ENCODE measurements at regions not wholly inside any gene's neighbourhood (a gene's known extent, or its start where the extent isn't known, plus 50 kb on each side); places are given as distances from the start of the nearest gene placed in this dataset.

DNA sequence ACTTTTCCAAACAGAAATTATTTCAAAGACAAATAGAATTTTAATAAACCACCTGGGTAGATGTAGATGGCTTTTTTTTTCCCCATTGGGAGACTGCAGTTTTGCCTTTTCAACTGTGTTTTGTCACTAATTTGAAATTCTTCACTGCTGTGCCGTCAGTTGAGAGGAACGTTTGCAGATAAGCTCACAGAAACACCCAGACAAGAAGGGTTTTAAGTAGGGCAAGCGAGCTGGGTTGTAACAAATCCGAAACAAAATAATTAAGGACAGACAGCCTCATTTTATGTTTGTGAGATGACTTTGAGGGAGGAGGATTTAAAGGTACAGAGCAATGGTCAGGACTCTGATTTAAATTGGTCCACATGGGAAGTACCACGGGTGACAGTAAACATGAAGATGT, 155.1 kb upstream of the NTRK2 start:
- CTCF ChIA-PET = no interaction called here
- no peaks in the 10 kb centered on the region for H3K4me1 ChIP-seq (ENCODE audit: control insufficient read depth in 1 of 2, insufficient read depth in 2 of 2, low read length in 2 of 2)
- POLR2A ChIA-PET = no interaction called here
- DNase-seq (ENCODE audit: low read depth, low spot score) (no peak), ATAC-seq (no peak)
- no peak overlapping the region for H3K4me3 ChIP-seq (replicated peaks in 1 of 2; ENCODE audit: low read depth in 1 of 2, low read length in 2 of 2)
- TF ChIP-seq JUND (IDR thresholded peaks at IDR 0.05) (no peak), ELF1 (IDR thresholded peaks at IDR 0.05; ENCODE audit: borderline replicate concordance, low read depth) (no peak), EGR1 (IDR thresholded peaks at IDR 0.05; ENCODE audit: low read depth) (no peak), SIN3A (IDR thresholded peaks at IDR 0.05; ENCODE audit: low read depth) (no peak), SP1 (IDR thresholded peaks at IDR 0.05; ENCODE audit: low read depth) (no peak), FOSL1 (IDR thresholded peaks at IDR 0.05; ENCODE audit: low read depth) (no peak), ZFX (IDR thresholded peaks at IDR 0.05) (no peak), REST (IDR thresholded peaks at IDR 0.05; ENCODE audit: low read depth) (no peak), POLR2AphosphoS5 (IDR thresholded peaks at IDR 0.05; ENCODE audit: low read depth, low read length) (no peak), EZH2phosphoT487 (IDR thresholded peaks at IDR 0.05; ENCODE audit: borderline replicate concordance) (no peak), ZNF274 (IDR thresholded peaks at IDR 0.05; ENCODE audit: low read depth, low read length) (no peak), CBX3 (IDR thresholded peaks at IDR 0.05; ENCODE audit: low read depth) (no peak), YY1 (IDR thresholded peaks at IDR 0.05; ENCODE audit: extremely low read depth, insufficient replicate concordance, low read depth, low read length) (no peak), ATF3 (IDR thresholded peaks at IDR 0.05) (no peak), RAD21 (IDR thresholded peaks at IDR 0.05; ENCODE audit: low read depth) (no peak), SRF (IDR thresholded peaks at IDR 0.05; ENCODE audit: low read depth) (no peak), TCF7L2 (IDR thresholded peaks at IDR 0.05; ENCODE audit: borderline replicate concordance, extremely low read depth, insufficient read depth, insufficient read length) (no peak)
- TF ChIP-seq, protein P1, sequence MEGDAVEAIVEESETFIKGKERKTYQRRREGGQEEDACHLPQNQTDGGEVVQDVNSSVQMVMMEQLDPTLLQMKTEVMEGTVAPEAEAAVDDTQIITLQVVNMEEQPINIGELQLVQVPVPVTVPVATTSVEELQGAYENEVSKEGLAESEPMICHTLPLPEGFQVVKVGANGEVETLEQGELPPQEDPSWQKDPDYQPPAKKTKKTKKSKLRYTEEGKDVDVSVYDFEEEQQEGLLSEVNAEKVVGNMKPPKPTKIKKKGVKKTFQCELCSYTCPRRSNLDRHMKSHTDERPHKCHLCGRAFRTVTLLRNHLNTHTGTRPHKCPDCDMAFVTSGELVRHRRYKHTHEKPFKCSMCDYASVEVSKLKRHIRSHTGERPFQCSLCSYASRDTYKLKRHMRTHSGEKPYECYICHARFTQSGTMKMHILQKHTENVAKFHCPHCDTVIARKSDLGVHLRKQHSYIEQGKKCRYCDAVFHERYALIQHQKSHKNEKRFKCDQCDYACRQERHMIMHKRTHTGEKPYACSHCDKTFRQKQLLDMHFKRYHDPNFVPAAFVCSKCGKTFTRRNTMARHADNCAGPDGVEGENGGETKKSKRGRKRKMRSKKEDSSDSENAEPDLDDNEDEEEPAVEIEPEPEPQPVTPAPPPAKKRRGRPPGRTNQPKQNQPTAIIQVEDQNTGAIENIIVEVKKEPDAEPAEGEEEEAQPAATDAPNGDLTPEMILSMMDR (IDR thresholded peaks at IDR 0.05 in 2 of 3, conservative IDR thresholded peaks at IDR 0.05 in 1 of 3; ENCODE audit: borderline replicate concordance in 1 of 3, insufficient read depth in 1 of 3, low read depth in 2 of 3, low read length in 2 of 3) = no peak
- no peak overlapping the region for H2AFZ ChIP-seq (ENCODE audit: low read depth, low read length, poor library complexity, severe bottlenecking)
- H3K9me3 ChIP-seq (ENCODE audit: control insufficient read depth in 1 of 2, insufficient read depth in 1 of 2, low read depth in 1 of 2, low read length in 2 of 2) = no peaks in the 10 kb centered on the region
- intact Hi-C loops (cut with micrococcal nuclease) = no loop called here
- RAD21 ChIA-PET (ENCODE audit: low non-redundant PET in 1 of 2, low total read pairs in 2 of 2, uncharacterized antibody in 2 of 2, unreplicated experiment in 2 of 2) = no interaction called here
- no peak overlapping the region for H3K4me2 ChIP-seq (ENCODE audit: low read length)
- H3K79me2 ChIP-seq (ENCODE audit: insufficient read depth, low read length) = no peaks in the 10 kb centered on the region
- H3K36me3 ChIP-seq (ENCODE audit: control insufficient read depth in 1 of 2, insufficient read depth in 2 of 2, low read length in 2 of 2) = no peaks in the 10 kb centered on the region
- H3K9me2 ChIP-seq (ENCODE audit: insufficient read depth) = no peaks in the 10 kb centered on the region
- H3K27ac ChIP-seq (ENCODE audit: low read depth, low read length) = no peak overlapping the region
- H3K9ac ChIP-seq (ENCODE audit: low read length) = no peak overlapping the region
- no TSS peak for BruUV-seq (replicated peaks)
- H4K20me1 ChIP-seq (ENCODE audit: insufficient read depth) = no peaks in the 10 kb centered on the region
- H3K27me3 ChIP-seq (ENCODE audit: insufficient read depth, low read length) = no peaks in the 10 kb centered on the region

Data from HCT116 (cell line).